ENCODE measurements at regions not wholly inside any gene's neighbourhood (a gene's known extent, or its start where the extent isn't known, plus 50 kb on each side); places are given as distances from the start of the nearest gene placed in this dataset.

DNA sequence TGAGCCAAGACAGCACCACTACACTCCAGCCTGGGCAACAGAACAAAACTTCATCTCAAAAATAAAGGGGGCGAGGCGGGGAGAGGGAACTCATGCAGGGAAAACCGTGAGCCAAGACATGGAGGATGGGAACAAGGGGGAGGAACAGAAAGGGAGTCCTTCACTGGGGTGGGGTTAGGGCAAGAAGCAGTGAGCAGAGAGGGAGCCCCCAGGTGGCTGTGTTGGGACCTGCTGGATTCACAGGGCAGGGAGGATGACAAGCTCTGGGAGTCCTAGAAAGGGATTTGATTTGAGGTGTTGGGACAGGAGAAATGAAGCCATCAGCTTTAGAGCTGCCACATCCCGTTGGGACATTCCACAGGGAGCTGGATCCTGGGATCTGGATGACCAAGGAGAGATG, 90.6 kb upstream of the TOP1 start:
- Mint-ChIP-seq H3K4me1 (ENCODE audit: low read depth) (no peaks in the 10 kb centered on the region), H3K36me3 (ENCODE audit: low read depth) (no peaks in the 10 kb centered on the region), H3K4me3 (ENCODE audit: unreplicated experiment) (no peak overlapping the region), H3K9me3 (ENCODE audit: low read depth) (peaks cover 8% of the 10 kb centered on the region), H3K27ac (ENCODE audit: unreplicated experiment) (no peak overlapping the region), H3K27me3 (ENCODE audit: low read depth) (peaks cover 32% of the 10 kb centered on the region)
- TF ChIP-seq, protein P1, sequence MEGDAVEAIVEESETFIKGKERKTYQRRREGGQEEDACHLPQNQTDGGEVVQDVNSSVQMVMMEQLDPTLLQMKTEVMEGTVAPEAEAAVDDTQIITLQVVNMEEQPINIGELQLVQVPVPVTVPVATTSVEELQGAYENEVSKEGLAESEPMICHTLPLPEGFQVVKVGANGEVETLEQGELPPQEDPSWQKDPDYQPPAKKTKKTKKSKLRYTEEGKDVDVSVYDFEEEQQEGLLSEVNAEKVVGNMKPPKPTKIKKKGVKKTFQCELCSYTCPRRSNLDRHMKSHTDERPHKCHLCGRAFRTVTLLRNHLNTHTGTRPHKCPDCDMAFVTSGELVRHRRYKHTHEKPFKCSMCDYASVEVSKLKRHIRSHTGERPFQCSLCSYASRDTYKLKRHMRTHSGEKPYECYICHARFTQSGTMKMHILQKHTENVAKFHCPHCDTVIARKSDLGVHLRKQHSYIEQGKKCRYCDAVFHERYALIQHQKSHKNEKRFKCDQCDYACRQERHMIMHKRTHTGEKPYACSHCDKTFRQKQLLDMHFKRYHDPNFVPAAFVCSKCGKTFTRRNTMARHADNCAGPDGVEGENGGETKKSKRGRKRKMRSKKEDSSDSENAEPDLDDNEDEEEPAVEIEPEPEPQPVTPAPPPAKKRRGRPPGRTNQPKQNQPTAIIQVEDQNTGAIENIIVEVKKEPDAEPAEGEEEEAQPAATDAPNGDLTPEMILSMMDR (IDR thresholded peaks at IDR 0.05), result peak; percentile 12
- no peak for DNase-seq (ENCODE audit: low spot score)

GRCh38 chr20:40939667-40940066, 89.0 kb upstream of the TOP1 start:
- Mint-ChIP-seq H3K27me3 (ENCODE audit: low read depth) (peaks cover 27% of the 10 kb centered on the region), H3K4me1 (ENCODE audit: low read depth) (no peaks in the 10 kb centered on the region), H3K9me3 (ENCODE audit: low read depth) (no peaks in the 10 kb centered on the region), H3K27ac (ENCODE audit: unreplicated experiment) (no peak overlapping the region), H3K4me3 (ENCODE audit: unreplicated experiment) (no peak overlapping the region), H3K36me3 (ENCODE audit: low read depth) (no peaks in the 10 kb centered on the region)
- TF ChIP-seq, protein P1 (IDR thresholded peaks at IDR 0.05), result no peak
- DNase-seq (ENCODE audit: low spot score), result no peak

DNA sequence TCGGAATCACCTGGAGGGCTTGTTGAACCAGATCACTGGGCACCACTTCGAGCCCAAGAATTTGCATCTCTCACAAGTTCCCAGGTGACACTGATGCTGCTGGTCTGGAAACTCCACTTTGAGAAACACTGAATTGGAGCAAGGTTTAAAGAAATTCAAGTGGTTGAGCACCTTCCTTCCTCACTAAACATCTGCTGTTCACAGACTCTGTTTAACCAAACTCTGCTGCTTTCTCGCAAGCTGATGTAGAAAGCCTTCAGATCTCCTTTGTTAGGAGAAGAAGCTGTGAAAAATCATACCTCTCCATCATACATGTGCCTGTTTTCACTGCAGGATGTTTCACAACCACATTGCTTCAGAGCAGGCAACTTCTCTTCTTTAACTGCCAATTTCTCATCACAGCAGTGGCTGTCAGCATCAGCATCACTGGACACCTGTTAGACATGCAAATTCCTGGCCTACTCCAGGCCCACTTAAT, 87.5 kb upstream of the TOP1 start:
- TF ChIP-seq, protein P1 (IDR thresholded peaks at IDR 0.05), result no peak
- no peak for DNase-seq (ENCODE audit: low spot score)
- no peaks in the 10 kb centered on the region for H3K4me1 Mint-ChIP-seq (ENCODE audit: low read depth)
- no peak overlapping the region for H3K27ac Mint-ChIP-seq (ENCODE audit: unreplicated experiment)
- H3K9me3 Mint-ChIP-seq (ENCODE audit: low read depth), result no peaks in the 10 kb centered on the region
- H3K36me3 Mint-ChIP-seq (ENCODE audit: low read depth), result no peaks in the 10 kb centered on the region
- no peak overlapping the region for H3K4me3 Mint-ChIP-seq (ENCODE audit: unreplicated experiment)
- H3K27me3 Mint-ChIP-seq (ENCODE audit: low read depth), result peaks cover 34% of the 10 kb centered on the region

- Mint-ChIP-seq H3K4me1 (ENCODE audit: low read depth) (no peaks in the 10 kb centered on the region), H3K9me3 (ENCODE audit: low read depth) (no peaks in the 10 kb centered on the region), H3K36me3 (ENCODE audit: low read depth) (no peaks in the 10 kb centered on the region), H3K4me3 (ENCODE audit: unreplicated experiment) (no peak overlapping the region), H3K27me3 (ENCODE audit: low read depth) (peaks cover 30% of the 10 kb centered on the region), H3K27ac (ENCODE audit: unreplicated experiment) (no peak overlapping the region)
- TF ChIP-seq, protein P1 (IDR thresholded peaks at IDR 0.05), result no peak
- DNase-seq (ENCODE audit: low spot score), result no peak
Measured at GRCh38 chr20:40942006-40942405, 86.6 kb upstream of the TOP1 start.

DNA sequence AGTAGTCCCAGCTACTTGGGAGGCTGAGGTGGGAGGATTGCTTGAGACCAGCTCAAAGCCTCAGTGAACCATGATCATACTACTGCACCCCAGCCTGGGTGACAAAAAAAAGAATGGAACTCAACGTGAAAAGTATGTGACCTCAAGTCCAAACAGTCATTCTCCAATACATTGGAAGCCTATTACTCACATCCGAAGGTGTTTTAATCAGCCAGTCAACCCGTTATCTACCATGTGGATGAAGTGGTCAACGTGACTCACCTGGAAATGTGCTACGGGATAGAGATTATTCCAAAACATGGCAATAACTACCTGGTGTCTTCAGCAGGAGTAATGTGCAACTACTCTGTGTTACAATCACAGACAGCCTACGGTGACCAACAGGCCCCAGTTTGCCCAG, 85.8 kb upstream of the TOP1 start:
- H3K36me3 Mint-ChIP-seq (ENCODE audit: low read depth), result no peaks in the 10 kb centered on the region
- H3K4me1 Mint-ChIP-seq (ENCODE audit: low read depth), result no peaks in the 10 kb centered on the region
- DNase-seq (ENCODE audit: low spot score), result no peak
- H3K27me3 Mint-ChIP-seq (ENCODE audit: low read depth), result peaks cover 27% of the 10 kb centered on the region
- no peak overlapping the region for H3K4me3 Mint-ChIP-seq (ENCODE audit: unreplicated experiment)
- TF ChIP-seq, protein P1 (IDR thresholded peaks at IDR 0.05), result no peak
- no peak overlapping the region for H3K27ac Mint-ChIP-seq (ENCODE audit: unreplicated experiment)
- H3K9me3 Mint-ChIP-seq (ENCODE audit: low read depth), result no peaks in the 10 kb centered on the region
